Smooth muscle cell (in vitro differentiated cells): ENCODE measurements at regions not wholly inside any gene's neighbourhood (a gene's known extent, or its start where the extent isn't known, plus 50 kb on each side); places are given as distances from the start of the nearest gene placed in this dataset.

Experiments used
- DNase-seq: peaks from one replicate; lab custom pipeline; 2025; ENCODE audit not compliant: unreplicated experiment; lab: John Stamatoyannopoulos, UW
- H2AFZ ChIP-seq: fragments of 200-600 bp; sonication (generic); 2 replicates; pipeline ENCODE4 v1.6.0; 2016; ENCODE audit warnings: antibody characterized with exemption, low read depth, mild to moderate bottlenecking
- H3F3A ChIP-seq: fragments of 200-600 bp; sonication (generic); 2 replicates; pipeline ENCODE4 v1.6.0; 2017; ENCODE audit warnings: antibody characterized with exemption, low read depth
- H3K27ac ChIP-seq: fragments of 200-600 bp; sonication (generic); 2 replicates; pipeline ENCODE4 v1.5.1; 2016; ENCODE audit warnings: low read depth, mild to moderate bottlenecking
- H3K27me3 ChIP-seq: fragments of 200-600 bp; sonication (generic); 2 replicates; pipeline ENCODE4 v1.6.1; 2016; ENCODE audit warnings: low read depth, mild to moderate bottlenecking
- H3K36me3 ChIP-seq: fragments of 200-600 bp; sonication (generic); 2 replicates; pipeline ENCODE4 v1.5.1; 2016; ENCODE audit warnings: low read depth
- H3K4me1 ChIP-seq: fragments of 200-600 bp; sonication (generic); 2 replicates; pipeline ENCODE4 v1.5.1; 2016; ENCODE audit warnings: low read depth
- H3K4me2 ChIP-seq: fragments of 200-600 bp; sonication (generic); 2 replicates; pipeline ENCODE4 v1.6.0; 2016; ENCODE audit warnings: mild to moderate bottlenecking
- H3K4me3 ChIP-seq: fragments of 200-600 bp; sonication (generic); 2 replicates; pipeline ENCODE4 v1.5.1; 2016; ENCODE audit warnings: mild to moderate bottlenecking
- H3K79me2 ChIP-seq: fragments of 200-600 bp; sonication (generic); 2 replicates; pipeline ENCODE4 v1.6.0; 2016; ENCODE audit warnings: low read depth, mild to moderate bottlenecking
- H3K9ac ChIP-seq: fragments of 200-600 bp; sonication (generic); 2 replicates; pipeline ENCODE4 v1.6.0; 2016; ENCODE audit warnings: low read depth
- H3K9me3 ChIP-seq: fragments of 200-600 bp; sonication (generic); replicated peaks from 2 replicates; pipeline ENCODE4 v1.5.1; 2016; ENCODE audit warnings: low read depth
- H4K20me1 ChIP-seq: fragments of 200-600 bp; sonication (generic); 2 replicates; pipeline ENCODE4 v1.6.0; 2016; ENCODE audit warnings: low read depth
- WGBS: methylation state at CpG from one replicate; pipeline ENCODE4 v1.1.7; 2016; ENCODE audit warnings: low lambda C conversion rate; 5-methylcytosine and 5-hydroxymethylcytosine counted together
- TF ChIP-seq, protein P1 (sequence below): fragments of 200-600 bp; sonication (generic); IDR thresholded peaks from 2 replicates; pipeline ENCODE4 v1.5.1; 2017; ENCODE audit warnings: borderline replicate concordance, mild to moderate bottlenecking, antibody characterized with exemption; ENCODE audit not compliant: insufficient read depth, poor library complexity, severe bottlenecking

DNA sequence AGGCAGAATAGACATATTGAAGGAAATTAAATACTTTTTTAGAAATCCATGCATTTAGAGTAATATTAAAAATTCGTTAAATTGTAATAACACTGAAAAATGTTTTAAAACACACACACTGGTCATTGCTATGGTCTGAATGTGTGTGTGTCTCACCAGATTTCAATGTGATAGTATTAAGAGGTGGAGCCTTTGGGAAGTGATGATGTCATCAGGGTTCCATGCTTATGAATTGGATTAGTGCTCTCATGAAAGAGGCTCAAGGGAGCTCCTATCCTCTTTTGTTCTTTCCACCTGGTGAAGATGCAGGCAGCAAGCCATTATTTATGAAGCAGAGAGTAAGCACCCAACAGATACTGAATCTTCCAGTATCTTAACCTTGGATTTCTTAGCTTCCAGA lies 441.8 kb downstream of the CDH2 start:
- no peak overlapping the region for H3K9ac ChIP-seq
- DNase-seq: no peak
- TF ChIP-seq, protein P1, sequence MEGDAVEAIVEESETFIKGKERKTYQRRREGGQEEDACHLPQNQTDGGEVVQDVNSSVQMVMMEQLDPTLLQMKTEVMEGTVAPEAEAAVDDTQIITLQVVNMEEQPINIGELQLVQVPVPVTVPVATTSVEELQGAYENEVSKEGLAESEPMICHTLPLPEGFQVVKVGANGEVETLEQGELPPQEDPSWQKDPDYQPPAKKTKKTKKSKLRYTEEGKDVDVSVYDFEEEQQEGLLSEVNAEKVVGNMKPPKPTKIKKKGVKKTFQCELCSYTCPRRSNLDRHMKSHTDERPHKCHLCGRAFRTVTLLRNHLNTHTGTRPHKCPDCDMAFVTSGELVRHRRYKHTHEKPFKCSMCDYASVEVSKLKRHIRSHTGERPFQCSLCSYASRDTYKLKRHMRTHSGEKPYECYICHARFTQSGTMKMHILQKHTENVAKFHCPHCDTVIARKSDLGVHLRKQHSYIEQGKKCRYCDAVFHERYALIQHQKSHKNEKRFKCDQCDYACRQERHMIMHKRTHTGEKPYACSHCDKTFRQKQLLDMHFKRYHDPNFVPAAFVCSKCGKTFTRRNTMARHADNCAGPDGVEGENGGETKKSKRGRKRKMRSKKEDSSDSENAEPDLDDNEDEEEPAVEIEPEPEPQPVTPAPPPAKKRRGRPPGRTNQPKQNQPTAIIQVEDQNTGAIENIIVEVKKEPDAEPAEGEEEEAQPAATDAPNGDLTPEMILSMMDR: no peak
- no peak overlapping the region for H2AFZ ChIP-seq
- no peaks in the 10 kb centered on the region for H3K9me3 ChIP-seq
- no peak overlapping the region for H3K4me3 ChIP-seq
- H3K4me2 ChIP-seq: no peak overlapping the region
- peaks cover 5% of the 10 kb centered on the region for H3K4me1 ChIP-seq
- H3K36me3 ChIP-seq: no peaks in the 10 kb centered on the region
- WGBS: 86% methylated on average over 1 of the region's 1 CpG
- H4K20me1 ChIP-seq: no peaks in the 10 kb centered on the region
- H3K27me3 ChIP-seq: no peaks in the 10 kb centered on the region
- H3F3A ChIP-seq: no peaks in the 10 kb centered on the region
- no peak overlapping the region for H3K27ac ChIP-seq
- no peaks in the 10 kb centered on the region for H3K79me2 ChIP-seq

DNA sequence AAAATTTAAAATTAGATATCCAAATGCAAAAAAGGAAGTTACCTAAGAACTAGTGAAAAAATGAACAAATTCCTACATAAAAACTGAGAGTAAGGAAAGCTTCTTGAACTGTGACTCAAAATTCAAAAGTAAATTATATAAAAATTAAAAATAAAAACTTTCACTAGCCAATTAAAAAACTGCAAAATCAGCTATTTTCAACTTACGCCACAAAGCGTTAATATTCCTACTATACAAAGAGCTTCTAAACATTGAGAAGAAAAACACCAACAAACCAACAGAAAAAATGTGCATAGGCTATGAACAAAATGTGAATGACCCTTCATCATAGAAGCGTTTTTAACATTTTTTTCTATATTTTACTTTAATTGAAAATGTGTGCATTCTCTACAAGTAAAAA lies 445.7 kb downstream of the CDH2 start:
- no peaks in the 10 kb centered on the region for H3K36me3 ChIP-seq
- no peak overlapping the region for H2AFZ ChIP-seq
- no peaks in the 10 kb centered on the region for H3K27me3 ChIP-seq
- H3K4me1 ChIP-seq: no peaks in the 10 kb centered on the region
- no peak overlapping the region for H3K27ac ChIP-seq
- TF ChIP-seq, protein P1: no peak
- no peaks in the 10 kb centered on the region for H4K20me1 ChIP-seq
- H3K79me2 ChIP-seq: no peaks in the 10 kb centered on the region
- H3K4me3 ChIP-seq: no peak overlapping the region
- H3K4me2 ChIP-seq: no peak overlapping the region
- H3F3A ChIP-seq: no peaks in the 10 kb centered on the region
- DNase-seq: no peak
- H3K9me3 ChIP-seq: peaks cover 14% of the 10 kb centered on the region
- 94% methylated on average over 3 of the region's 3 CpGs for WGBS
- no peak overlapping the region for H3K9ac ChIP-seq

DNA sequence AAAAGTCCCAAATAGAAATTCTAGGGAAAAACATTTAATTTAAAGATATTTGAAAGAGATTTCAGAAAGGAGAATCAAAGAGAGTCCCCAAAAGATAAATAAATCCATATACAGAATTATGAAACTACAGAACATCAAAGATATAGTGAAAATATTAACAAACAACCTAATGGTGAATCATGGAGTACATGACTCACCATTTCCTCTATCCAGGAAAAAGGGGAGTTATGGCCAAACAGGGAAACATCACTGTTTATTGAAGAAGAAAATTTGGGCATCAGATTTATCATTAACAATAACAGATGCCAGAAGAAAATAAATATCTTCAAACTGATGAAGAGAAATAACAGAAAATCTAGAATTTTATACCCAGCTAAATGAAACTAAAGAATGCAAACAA lies 448.3 kb downstream of the CDH2 start:
- no peaks in the 10 kb centered on the region for H3K36me3 ChIP-seq
- H3K27me3 ChIP-seq: no peaks in the 10 kb centered on the region
- DNase-seq: no peak
- TF ChIP-seq, protein P1: no peak
- no peaks in the 10 kb centered on the region for H4K20me1 ChIP-seq
- H2AFZ ChIP-seq: no peak overlapping the region
- no peak overlapping the region for H3K27ac ChIP-seq
- peaks cover 14% of the 10 kb centered on the region for H3K9me3 ChIP-seq
- no peaks in the 10 kb centered on the region for H3K79me2 ChIP-seq
- no peak overlapping the region for H3K4me3 ChIP-seq
- no peak overlapping the region for H3K9ac ChIP-seq
- peaks cover 2% of the 10 kb centered on the region for H3K4me1 ChIP-seq
- H3F3A ChIP-seq: no peaks in the 10 kb centered on the region
- H3K4me2 ChIP-seq: no peak overlapping the region

DNA sequence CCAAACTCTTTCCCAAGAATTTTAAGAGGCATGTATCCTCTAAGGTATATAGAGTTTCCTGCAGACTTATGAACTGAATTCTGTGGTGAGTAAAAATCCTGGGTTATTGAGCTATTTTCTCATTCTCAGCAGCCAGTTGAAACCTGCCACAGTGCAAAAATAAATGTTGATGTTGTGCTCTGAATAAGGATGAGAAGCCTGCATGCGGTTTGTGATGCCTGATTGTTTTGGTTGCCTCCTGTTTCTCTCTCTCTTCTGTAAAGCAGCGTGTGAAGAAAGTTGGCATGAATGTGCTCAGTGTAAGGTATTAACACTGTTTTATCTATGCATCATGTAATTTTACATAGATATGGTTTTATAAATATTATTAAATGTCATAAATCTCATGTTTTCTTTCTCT lies 452.6 kb downstream of the CDH2 start:
- H3K9ac ChIP-seq: no peak overlapping the region
- H3K27me3 ChIP-seq: no peaks in the 10 kb centered on the region
- H3K36me3 ChIP-seq: no peaks in the 10 kb centered on the region
- DNase-seq: no peak
- no peak overlapping the region for H3K27ac ChIP-seq
- H3K79me2 ChIP-seq: no peaks in the 10 kb centered on the region
- no peak overlapping the region for H3K4me2 ChIP-seq
- 88% methylated on average over 2 of the region's 2 CpGs for WGBS
- no peak overlapping the region for H2AFZ ChIP-seq
- peaks cover 11% of the 10 kb centered on the region for H3K4me1 ChIP-seq
- H3K9me3 ChIP-seq: peaks cover 14% of the 10 kb centered on the region
- peaks cover 3% of the 10 kb centered on the region for H3F3A ChIP-seq
- no peak overlapping the region for H3K4me3 ChIP-seq
- H4K20me1 ChIP-seq: no peaks in the 10 kb centered on the region
- TF ChIP-seq, protein P1: no peak
